ENCODE measurements at regions not wholly inside any gene's neighbourhood (a gene's known extent, or its start where the extent isn't known, plus 50 kb on each side); places are given as distances from the start of the nearest gene placed in this dataset.

DNA sequence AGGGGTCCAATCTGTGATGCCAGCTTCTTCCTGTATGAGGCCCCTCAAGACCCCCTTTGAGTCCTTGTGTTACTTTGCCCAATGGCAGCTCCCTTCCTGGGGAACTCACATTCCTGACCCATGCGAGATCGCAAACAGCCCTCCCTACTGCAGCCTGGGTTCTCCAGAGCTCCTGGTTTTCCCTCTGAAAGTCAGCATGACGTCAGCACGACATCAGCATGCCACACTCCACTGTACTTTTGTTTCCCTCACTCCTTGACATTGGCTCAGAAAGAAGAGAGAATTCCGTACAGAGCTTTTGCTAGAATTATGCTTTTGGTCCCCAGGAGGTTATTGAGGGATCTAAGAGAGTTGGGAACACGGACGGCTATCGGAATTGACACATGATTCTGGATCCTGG is 168.1 kb upstream of the PIRT start:
- no peak for TF ChIP-seq POLR2A (IDR thresholded peaks at IDR 0.05)
- TF ChIP-seq, protein P1, sequence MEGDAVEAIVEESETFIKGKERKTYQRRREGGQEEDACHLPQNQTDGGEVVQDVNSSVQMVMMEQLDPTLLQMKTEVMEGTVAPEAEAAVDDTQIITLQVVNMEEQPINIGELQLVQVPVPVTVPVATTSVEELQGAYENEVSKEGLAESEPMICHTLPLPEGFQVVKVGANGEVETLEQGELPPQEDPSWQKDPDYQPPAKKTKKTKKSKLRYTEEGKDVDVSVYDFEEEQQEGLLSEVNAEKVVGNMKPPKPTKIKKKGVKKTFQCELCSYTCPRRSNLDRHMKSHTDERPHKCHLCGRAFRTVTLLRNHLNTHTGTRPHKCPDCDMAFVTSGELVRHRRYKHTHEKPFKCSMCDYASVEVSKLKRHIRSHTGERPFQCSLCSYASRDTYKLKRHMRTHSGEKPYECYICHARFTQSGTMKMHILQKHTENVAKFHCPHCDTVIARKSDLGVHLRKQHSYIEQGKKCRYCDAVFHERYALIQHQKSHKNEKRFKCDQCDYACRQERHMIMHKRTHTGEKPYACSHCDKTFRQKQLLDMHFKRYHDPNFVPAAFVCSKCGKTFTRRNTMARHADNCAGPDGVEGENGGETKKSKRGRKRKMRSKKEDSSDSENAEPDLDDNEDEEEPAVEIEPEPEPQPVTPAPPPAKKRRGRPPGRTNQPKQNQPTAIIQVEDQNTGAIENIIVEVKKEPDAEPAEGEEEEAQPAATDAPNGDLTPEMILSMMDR (IDR thresholded peaks at IDR 0.05 in 4 of 5, conservative IDR thresholded peaks at IDR 0.05 in 1 of 5), result no peak

All from gastrocnemius medialis (tissue), 4 donors.